ENCODE measurements at regions not wholly inside any gene's neighbourhood (a gene's known extent, or its start where the extent isn't known, plus 50 kb on each side); places are given as distances from the start of the nearest gene placed in this dataset.

- DNase-seq (ENCODE audit: low read depth) = no peak
- no peak for TF ChIP-seq CTCF (conservative IDR thresholded peaks at IDR 0.05; ENCODE audit: low read length)
- H3K4me3 ChIP-seq (ENCODE audit: low read length) = no peak overlapping the region
Observed at GRCh38 chr20:40775561-40776146, 86.6 kb upstream of the MAFB start.

GRCh38 chr20:40776466-40777457 lies 87.7 kb upstream of the MAFB start:
- no peak overlapping the region for H3K4me3 ChIP-seq (ENCODE audit: low read length)
- no peak for DNase-seq (ENCODE audit: low read depth)
- TF ChIP-seq CTCF (conservative IDR thresholded peaks at IDR 0.05; ENCODE audit: low read length) = no peak

- no peak for TF ChIP-seq CTCF (conservative IDR thresholded peaks at IDR 0.05; ENCODE audit: low read length)
- no peak overlapping the region for H3K4me3 ChIP-seq (ENCODE audit: low read length)
Observed at GRCh38 chr20:40777653-40778052, 88.6 kb upstream of the MAFB start.

GRCh38 chr20:40778894-40779496 lies 90.0 kb upstream of the MAFB start:
- no peak for DNase-seq (ENCODE audit: low read depth)
- H3K4me3 ChIP-seq (ENCODE audit: low read length) = no peak overlapping the region
- no peak for TF ChIP-seq CTCF (conservative IDR thresholded peaks at IDR 0.05; ENCODE audit: low read length)

More at GRCh38 chr20:40777653-40778052, 88.6 kb upstream of the MAFB start:
- DNase-seq (ENCODE audit: low read depth) = no peak

- no peak for TF ChIP-seq CTCF (conservative IDR thresholded peaks at IDR 0.05; ENCODE audit: low read length)
- DNase-seq (ENCODE audit: low read depth) = no peak
- H3K4me3 ChIP-seq (ENCODE audit: low read length) = no peak overlapping the region
Observed at GRCh38 chr20:40781327-40782042, 92.4 kb upstream of the MAFB start.

GRCh38 chr20:40782043-40782368 lies 93.0 kb upstream of the MAFB start:
- no peak overlapping the region for H3K4me3 ChIP-seq (ENCODE audit: low read length)
- no peak for TF ChIP-seq CTCF (conservative IDR thresholded peaks at IDR 0.05; ENCODE audit: low read length)
- no peak for DNase-seq (ENCODE audit: low read depth)

All from AG10803 (cell line).